ENCODE measurements at regions not wholly inside any gene's neighbourhood (a gene's known extent, or its start where the extent isn't known, plus 50 kb on each side); places are given as distances from the start of the nearest gene placed in this dataset.

DNA sequence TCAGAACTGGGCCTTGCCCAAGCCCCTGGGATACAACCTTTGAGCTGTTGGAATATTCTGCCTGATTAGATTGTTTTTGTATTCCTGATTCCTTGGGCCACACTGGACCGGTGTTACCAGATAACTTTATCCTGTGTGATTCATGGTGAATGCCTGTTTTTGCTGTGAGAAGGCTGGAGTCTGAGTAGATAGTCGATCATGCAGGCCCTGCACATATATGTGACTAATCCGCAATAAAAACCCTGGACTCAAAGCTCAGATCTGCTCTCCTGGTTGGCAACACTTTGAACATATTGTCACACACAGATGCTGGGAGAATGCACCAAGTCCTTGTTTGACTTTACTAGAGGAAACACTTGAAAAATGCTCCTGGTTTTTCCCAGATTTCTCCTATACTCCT, 183.9 kb upstream of the MBL2 start (continued):
- TF ChIP-seq, protein P1, sequence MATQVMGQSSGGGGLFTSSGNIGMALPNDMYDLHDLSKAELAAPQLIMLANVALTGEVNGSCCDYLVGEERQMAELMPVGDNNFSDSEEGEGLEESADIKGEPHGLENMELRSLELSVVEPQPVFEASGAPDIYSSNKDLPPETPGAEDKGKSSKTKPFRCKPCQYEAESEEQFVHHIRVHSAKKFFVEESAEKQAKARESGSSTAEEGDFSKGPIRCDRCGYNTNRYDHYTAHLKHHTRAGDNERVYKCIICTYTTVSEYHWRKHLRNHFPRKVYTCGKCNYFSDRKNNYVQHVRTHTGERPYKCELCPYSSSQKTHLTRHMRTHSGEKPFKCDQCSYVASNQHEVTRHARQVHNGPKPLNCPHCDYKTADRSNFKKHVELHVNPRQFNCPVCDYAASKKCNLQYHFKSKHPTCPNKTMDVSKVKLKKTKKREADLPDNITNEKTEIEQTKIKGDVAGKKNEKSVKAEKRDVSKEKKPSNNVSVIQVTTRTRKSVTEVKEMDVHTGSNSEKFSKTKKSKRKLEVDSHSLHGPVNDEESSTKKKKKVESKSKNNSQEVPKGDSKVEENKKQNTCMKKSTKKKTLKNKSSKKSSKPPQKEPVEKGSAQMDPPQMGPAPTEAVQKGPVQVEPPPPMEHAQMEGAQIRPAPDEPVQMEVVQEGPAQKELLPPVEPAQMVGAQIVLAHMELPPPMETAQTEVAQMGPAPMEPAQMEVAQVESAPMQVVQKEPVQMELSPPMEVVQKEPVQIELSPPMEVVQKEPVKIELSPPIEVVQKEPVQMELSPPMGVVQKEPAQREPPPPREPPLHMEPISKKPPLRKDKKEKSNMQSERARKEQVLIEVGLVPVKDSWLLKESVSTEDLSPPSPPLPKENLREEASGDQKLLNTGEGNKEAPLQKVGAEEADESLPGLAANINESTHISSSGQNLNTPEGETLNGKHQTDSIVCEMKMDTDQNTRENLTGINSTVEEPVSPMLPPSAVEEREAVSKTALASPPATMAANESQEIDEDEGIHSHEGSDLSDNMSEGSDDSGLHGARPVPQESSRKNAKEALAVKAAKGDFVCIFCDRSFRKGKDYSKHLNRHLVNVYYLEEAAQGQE (IDR thresholded peaks at IDR 0.05) = no peak
- no peak for TF ChIP-seq EHMT2 (IDR thresholded peaks at IDR 0.05; ENCODE audit: low read depth)
- TF ChIP-seq ZFP36 (IDR thresholded peaks at IDR 0.05; ENCODE audit: borderline replicate concordance, partially characterized antibody) = no peak
- no peak for TF ChIP-seq HDAC2 (IDR thresholded peaks at IDR 0.05)
- no peak for TF ChIP-seq ATOH8 (CRISPR knock-in tag; IDR thresholded peaks at IDR 0.05; ENCODE audit: low read depth)

- Histone ChIP-seq H3K4me2 (no peak overlapping the region), H3K9me3 (no peaks in the 10 kb centered on the region), H3K27ac (no peak overlapping the region), H3K4me1 (no peaks in the 10 kb centered on the region), H3K4me3 (no peak overlapping the region)
- ChIA-PET CTCF (no interaction called here), POLR2A (no interaction called here)
- FAIRE-seq = no peak
- no peak for DNase-seq (ENCODE audit: low read depth in 1 of 2, low spot score in 1 of 2)
- TF ChIP-seq CHD2 (IDR thresholded peaks at IDR 0.05; ENCODE audit: low read length, partially characterized antibody) (no peak), RNF2 (IDR thresholded peaks at IDR 0.05; ENCODE audit: borderline replicate concordance, low read depth) (no peak), FOSL2 (IDR thresholded peaks at IDR 0.05) (no peak), FOSL2 (CRISPR knock-in tag; IDR thresholded peaks at IDR 0.05) (no peak), EHF (CRISPR knock-in tag; IDR thresholded peaks at IDR 0.05) (no peak), ZNF302 (CRISPR knock-in tag; IDR thresholded peaks at IDR 0.05) (no peak), SREBF2 (IDR thresholded peaks at IDR 0.05) (no peak), ESRRA (IDR thresholded peaks at IDR 0.05; ENCODE audit: borderline replicate concordance, low read length) (no peak), PHF8 (IDR thresholded peaks at IDR 0.05; ENCODE audit: borderline replicate concordance, low read depth) (no peak), EHMT2 (IDR thresholded peaks at IDR 0.05; ENCODE audit: low read depth) (no peak), RAD21 (conservative IDR thresholded peaks at IDR 0.05 in 1 of 2, IDR thresholded peaks at IDR 0.05 in 1 of 2) (no peak)
- 54% methylated on average over 11 of the region's 21 CpGs for WGBS (ENCODE audit: missing lambda C conversion rate)
- no peak for ATAC-seq
Measured at GRCh38 chr10:52955337-52955736, 182.8 kb upstream of the MBL2 start.

DNA sequence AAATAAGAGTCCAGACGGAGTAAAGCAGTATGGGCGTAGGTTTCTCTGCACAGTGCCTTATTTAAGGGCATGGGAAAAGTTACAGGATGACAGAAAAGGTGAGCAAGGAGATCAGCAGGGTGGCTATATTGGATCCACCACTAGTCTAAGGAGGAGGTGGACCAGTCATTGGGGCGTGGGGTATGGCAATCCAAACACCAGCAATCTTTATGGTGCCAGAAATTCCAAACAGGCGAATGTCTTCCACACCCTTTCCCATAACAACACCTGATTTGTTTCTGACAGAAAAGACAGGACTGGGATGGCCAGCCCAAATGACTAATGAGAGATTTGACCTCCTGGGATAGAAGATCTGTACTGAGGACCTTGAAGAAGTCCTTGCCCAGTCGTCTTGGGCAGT, 181.8 kb upstream of the MBL2 start:
- Histone ChIP-seq H3K4me2 (no peak overlapping the region), H3K4me3 (no peak overlapping the region), H3K4me1 (no peaks in the 10 kb centered on the region), H3K27ac (no peak overlapping the region), H3K9me3 (no peaks in the 10 kb centered on the region; the same call in 2 of the 3 replicates)
- DNase-seq (ENCODE audit: low read depth in 1 of 2, low spot score in 1 of 2) = no peak
- no peak for FAIRE-seq
- TF ChIP-seq KDM1A (IDR thresholded peaks at IDR 0.05; ENCODE audit: low read depth) = no peak
- TF ChIP-seq TFCP2L1 (CRISPR knock-in tag; IDR thresholded peaks at IDR 0.05) = no peak
- no peak for TF ChIP-seq CBX8 (IDR thresholded peaks at IDR 0.05)
- no peak for TF ChIP-seq JUN (IDR thresholded peaks at IDR 0.05)
- TF ChIP-seq HOXA7 (CRISPR knock-in tag; IDR thresholded peaks at IDR 0.05) = no peak
- TF ChIP-seq, protein P2, sequence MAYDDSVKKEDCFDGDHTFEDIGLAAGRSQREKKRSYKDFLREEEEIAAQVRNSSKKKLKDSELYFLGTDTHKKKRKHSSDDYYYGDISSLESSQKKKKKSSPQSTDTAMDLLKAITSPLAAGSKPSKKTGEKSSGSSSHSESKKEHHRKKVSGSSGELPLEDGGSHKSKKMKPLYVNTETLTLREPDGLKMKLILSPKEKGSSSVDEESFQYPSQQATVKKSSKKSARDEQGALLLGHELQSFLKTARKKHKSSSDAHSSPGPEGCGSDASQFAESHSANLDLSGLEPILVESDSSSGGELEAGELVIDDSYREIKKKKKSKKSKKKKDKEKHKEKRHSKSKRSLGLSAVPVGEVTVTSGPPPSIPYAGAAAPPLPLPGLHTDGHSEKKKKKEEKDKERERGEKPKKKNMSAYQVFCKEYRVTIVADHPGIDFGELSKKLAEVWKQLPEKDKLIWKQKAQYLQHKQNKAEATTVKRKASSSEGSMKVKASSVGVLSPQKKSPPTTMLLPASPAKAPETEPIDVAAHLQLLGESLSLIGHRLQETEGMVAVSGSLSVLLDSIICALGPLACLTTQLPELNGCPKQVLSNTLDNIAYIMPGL (CRISPR knock-in tag; IDR thresholded peaks at IDR 0.05; ENCODE audit: borderline replicate concordance) = no peak
- TF ChIP-seq ZFP36 (IDR thresholded peaks at IDR 0.05; ENCODE audit: borderline replicate concordance, partially characterized antibody) = no peak
- TF ChIP-seq SREBF2 (IDR thresholded peaks at IDR 0.05) = no peak
- TF ChIP-seq MAFK (IDR thresholded peaks at IDR 0.05; ENCODE audit: partially characterized antibody) = no peak
- TF ChIP-seq TP53 (CRISPR knock-in tag; IDR thresholded peaks at IDR 0.05) = no peak
- no peak for TF ChIP-seq EP300 (IDR thresholded peaks at IDR 0.05)
- no peak for TF ChIP-seq GATA3 (IDR thresholded peaks at IDR 0.05; ENCODE audit: borderline replicate concordance)
- WGBS (ENCODE audit: missing lambda C conversion rate) = 33% methylated on average over 5 of the region's 5 CpGs
- ATAC-seq = no peak
- ChIA-PET POLR2A (no interaction called here), CTCF (no interaction called here)

Data from A549 (cell line).